ENCODE measurements at regions not wholly inside any gene's neighbourhood (a gene's known extent, or its start where the extent isn't known, plus 50 kb on each side); places are given as distances from the start of the nearest gene placed in this dataset.

DNA sequence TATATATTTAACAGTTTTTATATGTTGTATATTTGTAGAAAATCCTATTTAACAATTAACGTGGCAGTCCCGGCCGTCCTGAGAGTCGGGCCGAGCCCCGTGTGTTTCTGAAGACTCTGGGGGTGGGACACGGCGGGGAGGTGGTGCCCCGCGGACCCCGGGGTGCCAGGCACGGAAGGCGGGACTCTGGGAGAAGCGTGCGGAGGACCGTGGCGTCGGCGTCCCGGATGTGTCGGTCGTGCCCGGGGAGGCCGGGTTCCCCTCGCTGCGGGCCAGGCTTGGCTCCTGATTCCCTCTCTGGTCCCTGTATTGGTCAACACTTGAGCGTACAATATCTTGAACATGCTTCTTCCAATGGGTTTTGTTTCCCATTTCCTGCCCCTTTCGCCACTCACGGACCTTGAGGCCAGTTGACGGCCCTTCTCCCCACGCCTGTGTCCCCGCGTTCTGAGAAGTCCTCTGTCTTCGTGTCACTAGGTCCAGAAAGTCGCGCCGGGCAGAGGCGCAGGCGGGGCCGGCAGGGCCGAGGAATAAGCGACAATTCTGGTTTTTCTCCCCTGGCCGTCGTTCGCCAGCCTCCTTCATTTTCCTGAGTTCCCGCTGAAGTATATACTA, 1076.7 kb downstream of the BRD1 start:
- intact Hi-C loops (cut with micrococcal nuclease; ENCODE audit: unreplicated experiment) = no loop called here

GRCh38 chr22:48750282-48750681, 1077.4 kb downstream of the BRD1 start:
- 98% methylated on average over 27 of the region's 27 CpGs for WGBS (ENCODE audit: low lambda C conversion rate)

More for the DNA sequence above, 1076.7 kb downstream of the BRD1 start:
- ChIA-PET CTCF (ENCODE audit: low intra/inter-chr PET ratio, low total read pairs) (no interaction called here), POLR2A (no interaction called here)
- TF ChIP-seq RBM22 (optimal IDR thresholded peaks at IDR 0.05; ENCODE audit: low read length) (peak; percentile 39), NFIB (CRISPR knock-in tag; IDR thresholded peaks at IDR 0.05; ENCODE audit: borderline replicate concordance) (no peak)
- no peak overlapping the region for H3K27ac ChIP-seq (ENCODE audit: extremely low read length, insufficient read depth, low read length)
- H3K36me3 ChIP-seq (replicated peaks in 1 of 2; ENCODE audit: control insufficient read depth in 1 of 2, insufficient read depth in 2 of 2, low read length in 2 of 2) = peaks cover 5 to 10% of the 10 kb centered on the region in 2 experiments; a peak in 3 of 5 replicates
- no peak for ATAC-seq
- no peak overlapping the region for H3K4me3 ChIP-seq (replicated peaks in 1 of 3; ENCODE audit: insufficient read depth in 1 of 3, low read depth in 2 of 3, low read length in 3 of 3)
- 97% methylated on average over 32 of the region's 46 CpGs for WGBS (ENCODE audit: low lambda C conversion rate)
- H4K20me1 ChIP-seq (ENCODE audit: insufficient read depth, low read length) = peaks cover 33% of the 10 kb centered on the region; the same call in 1 of the 2 replicates
- no peak overlapping the region for H2AFZ ChIP-seq (ENCODE audit: low read length)
- H3K4me2 ChIP-seq (ENCODE audit: low read depth, low read length) = no peak overlapping the region
- in situ Hi-C loops (cut with HindIII; ENCODE audit: extremely low pct_ligation_motif_present, low pct_unique_long_range_greater_than_20kb) = no loop called here
- no peak for FAIRE-seq
- no peaks in the 10 kb centered on the region for H3K79me2 ChIP-seq (ENCODE audit: insufficient read depth, low read length)
- no peaks in the 10 kb centered on the region for H3K9me3 ChIP-seq (ENCODE audit: low read length)
- no peak overlapping the region for H3K9ac ChIP-seq (ENCODE audit: insufficient read depth, low read depth, low read length)
- H3K27me3 ChIP-seq (ENCODE audit: control insufficient read depth in 1 of 2, insufficient read depth in 2 of 2, low read length in 2 of 2) = no peaks in the 10 kb centered on the region
- no TSS peak for BruUV-seq (replicated peaks)
- H3K4me1 ChIP-seq (ENCODE audit: insufficient read depth, low read length) = no peaks in the 10 kb centered on the region
- DNase-seq (ENCODE audit: low spot score) = no peak

More at GRCh38 chr22:48750282-48750681, 1077.4 kb downstream of the BRD1 start:
- no peak overlapping the region for H3K27ac ChIP-seq (ENCODE audit: extremely low read length, insufficient read depth, low read length)
- intact Hi-C loops (cut with micrococcal nuclease; ENCODE audit: unreplicated experiment) = no loop called here
- H4K20me1 ChIP-seq (ENCODE audit: insufficient read depth, low read length) = peaks cover 38% of the 10 kb centered on the region; the same call in 1 of the 2 replicates
- H3K9me3 ChIP-seq (ENCODE audit: low read length) = no peaks in the 10 kb centered on the region
- TF ChIP-seq ZNF598 (CRISPR knock-in tag; IDR thresholded peaks at IDR 0.05; ENCODE audit: borderline replicate concordance) (no peak), FOSL1 (CRISPR knock-in tag; IDR thresholded peaks at IDR 0.05; ENCODE audit: borderline replicate concordance) (no peak), ZNF274 (CRISPR knock-in tag; IDR thresholded peaks at IDR 0.05) (no peak), DNMT1 (CRISPR knock-in tag; IDR thresholded peaks at IDR 0.05) (no peak), ZNF446 (CRISPR knock-in tag; IDR thresholded peaks at IDR 0.05) (no peak), ZNF143 (CRISPR knock-in tag; IDR thresholded peaks at IDR 0.05) (no peak)
- TF ChIP-seq, protein P1, sequence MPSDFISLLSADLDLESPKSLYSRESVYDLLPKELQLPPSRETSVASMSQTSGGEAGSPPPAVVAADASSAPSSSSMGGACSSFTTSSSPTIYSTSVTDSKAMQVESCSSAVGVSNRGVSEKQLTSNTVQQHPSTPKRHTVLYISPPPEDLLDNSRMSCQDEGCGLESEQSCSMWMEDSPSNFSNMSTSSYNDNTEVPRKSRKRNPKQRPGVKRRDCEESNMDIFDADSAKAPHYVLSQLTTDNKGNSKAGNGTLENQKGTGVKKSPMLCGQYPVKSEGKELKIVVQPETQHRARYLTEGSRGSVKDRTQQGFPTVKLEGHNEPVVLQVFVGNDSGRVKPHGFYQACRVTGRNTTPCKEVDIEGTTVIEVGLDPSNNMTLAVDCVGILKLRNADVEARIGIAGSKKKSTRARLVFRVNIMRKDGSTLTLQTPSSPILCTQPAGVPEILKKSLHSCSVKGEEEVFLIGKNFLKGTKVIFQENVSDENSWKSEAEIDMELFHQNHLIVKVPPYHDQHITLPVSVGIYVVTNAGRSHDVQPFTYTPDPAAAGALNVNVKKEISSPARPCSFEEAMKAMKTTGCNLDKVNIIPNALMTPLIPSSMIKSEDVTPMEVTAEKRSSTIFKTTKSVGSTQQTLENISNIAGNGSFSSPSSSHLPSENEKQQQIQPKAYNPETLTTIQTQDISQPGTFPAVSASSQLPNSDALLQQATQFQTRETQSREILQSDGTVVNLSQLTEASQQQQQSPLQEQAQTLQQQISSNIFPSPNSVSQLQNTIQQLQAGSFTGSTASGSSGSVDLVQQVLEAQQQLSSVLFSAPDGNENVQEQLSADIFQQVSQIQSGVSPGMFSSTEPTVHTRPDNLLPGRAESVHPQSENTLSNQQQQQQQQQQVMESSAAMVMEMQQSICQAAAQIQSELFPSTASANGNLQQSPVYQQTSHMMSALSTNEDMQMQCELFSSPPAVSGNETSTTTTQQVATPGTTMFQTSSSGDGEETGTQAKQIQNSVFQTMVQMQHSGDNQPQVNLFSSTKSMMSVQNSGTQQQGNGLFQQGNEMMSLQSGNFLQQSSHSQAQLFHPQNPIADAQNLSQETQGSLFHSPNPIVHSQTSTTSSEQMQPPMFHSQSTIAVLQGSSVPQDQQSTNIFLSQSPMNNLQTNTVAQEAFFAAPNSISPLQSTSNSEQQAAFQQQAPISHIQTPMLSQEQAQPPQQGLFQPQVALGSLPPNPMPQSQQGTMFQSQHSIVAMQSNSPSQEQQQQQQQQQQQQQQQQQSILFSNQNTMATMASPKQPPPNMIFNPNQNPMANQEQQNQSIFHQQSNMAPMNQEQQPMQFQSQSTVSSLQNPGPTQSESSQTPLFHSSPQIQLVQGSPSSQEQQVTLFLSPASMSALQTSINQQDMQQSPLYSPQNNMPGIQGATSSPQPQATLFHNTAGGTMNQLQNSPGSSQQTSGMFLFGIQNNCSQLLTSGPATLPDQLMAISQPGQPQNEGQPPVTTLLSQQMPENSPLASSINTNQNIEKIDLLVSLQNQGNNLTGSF (CRISPR knock-in tag; IDR thresholded peaks at IDR 0.05) = no peak
- TF ChIP-seq, protein P2, sequence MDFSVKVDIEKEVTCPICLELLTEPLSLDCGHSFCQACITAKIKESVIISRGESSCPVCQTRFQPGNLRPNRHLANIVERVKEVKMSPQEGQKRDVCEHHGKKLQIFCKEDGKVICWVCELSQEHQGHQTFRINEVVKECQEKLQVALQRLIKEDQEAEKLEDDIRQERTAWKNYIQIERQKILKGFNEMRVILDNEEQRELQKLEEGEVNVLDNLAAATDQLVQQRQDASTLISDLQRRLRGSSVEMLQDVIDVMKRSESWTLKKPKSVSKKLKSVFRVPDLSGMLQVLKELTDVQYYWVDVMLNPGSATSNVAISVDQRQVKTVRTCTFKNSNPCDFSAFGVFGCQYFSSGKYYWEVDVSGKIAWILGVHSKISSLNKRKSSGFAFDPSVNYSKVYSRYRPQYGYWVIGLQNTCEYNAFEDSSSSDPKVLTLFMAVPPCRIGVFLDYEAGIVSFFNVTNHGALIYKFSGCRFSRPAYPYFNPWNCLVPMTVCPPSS (IDR thresholded peaks at IDR 0.05) = no peak
- ChIA-PET CTCF (ENCODE audit: low intra/inter-chr PET ratio, low total read pairs) (no interaction called here), POLR2A (no interaction called here)
- no peak overlapping the region for H2AFZ ChIP-seq (ENCODE audit: low read length)
- no peak for DNase-seq (ENCODE audit: low spot score)
- H3K9ac ChIP-seq (ENCODE audit: insufficient read depth, low read depth, low read length) = no peak overlapping the region
- no peak for FAIRE-seq
- no peak overlapping the region for H3K4me2 ChIP-seq (ENCODE audit: low read depth, low read length)
- no peaks in the 10 kb centered on the region for H3K4me1 ChIP-seq (ENCODE audit: insufficient read depth, low read length)
- TSS peak; percentile 63 for BruUV-seq (replicated peaks)
- H3K27me3 ChIP-seq (ENCODE audit: control insufficient read depth in 1 of 2, insufficient read depth in 2 of 2, low read length in 2 of 2) = no peaks in the 10 kb centered on the region
- no peak for ATAC-seq
- in situ Hi-C loops (cut with HindIII; ENCODE audit: extremely low pct_ligation_motif_present, low pct_unique_long_range_greater_than_20kb) = no loop called here
- no peak overlapping the region for H3K4me3 ChIP-seq (replicated peaks in 1 of 3; ENCODE audit: insufficient read depth in 1 of 3, low read depth in 2 of 3, low read length in 3 of 3)
- H3K79me2 ChIP-seq (ENCODE audit: insufficient read depth, low read length) = no peaks in the 10 kb centered on the region
- H3K36me3 ChIP-seq (replicated peaks in 1 of 2; ENCODE audit: control insufficient read depth in 1 of 2, insufficient read depth in 2 of 2, low read length in 2 of 2) = peaks cover 5 to 10% of the 10 kb centered on the region in 2 experiments; a peak in 3 of 5 replicates

Measured in HepG2 (cell line).